Fibroblast of lung (primary cell): ENCODE measurements at regions not wholly inside any gene's neighbourhood (a gene's known extent, or its start where the extent isn't known, plus 50 kb on each side); places are given as distances from the start of the nearest gene placed in this dataset.

Experiments
- DNase-seq, 2 donors: peaks; one replicate each; pipeline versions ENCODE4 v3.0.0 to v3.0.0-alpha.2; 2010; ENCODE audit warnings: low read depth in 2 of 2
- H2AFZ ChIP-seq: 2 replicates; pipeline ENCODE4 v1.5.1; 2012; ENCODE audit warnings: low read length, control low read depth, inconsistent platforms
- H3K27ac ChIP-seq: 2 replicates; pipeline ENCODE4 v1.5.1; 2011; ENCODE audit warnings: low read length, control low read depth; ENCODE audit not compliant: insufficient read depth
- H3K27me3 ChIP-seq: 2 replicates; pipeline ENCODE4 v1.5.1; 2011; ENCODE audit warnings: mild to moderate bottlenecking, low read length; ENCODE audit not compliant: control insufficient read depth, insufficient read depth
- H3K36me3 ChIP-seq: 2 replicates; pipeline ENCODE4 v1.5.1; 2011; ENCODE audit warnings: low read length; ENCODE audit not compliant: control insufficient read depth, insufficient read depth
- H3K4me1 ChIP-seq: 2 replicates; pipeline ENCODE4 v1.5.1; 2011; ENCODE audit warnings: low read length; ENCODE audit not compliant: control insufficient read depth, insufficient read depth; ENCODE audit errors: extremely low read depth
- H3K4me2 ChIP-seq: 2 replicates; pipeline ENCODE4 v1.5.1; 2011; ENCODE audit warnings: low read length, control low read depth; ENCODE audit not compliant: insufficient read depth; ENCODE audit errors: extremely low read depth
- H3K4me3 ChIP-seq, 4 experiments: fragments of 200-600 bp in 1 of 4; sonication (generic) in 1 of 4; replicated peaks in 1 of 4; 2 replicates each; pipeline ENCODE4 v1.5.1; 2011 to 2016; ENCODE audit warnings: low read length in 4 of 4, low read depth in 3 of 4, mild to moderate bottlenecking in 3 of 4, control low read depth in 2 of 4, inconsistent platforms in 1 of 4, mixed read lengths in 1 of 4; ENCODE audit not compliant: insufficient read depth in 1 of 4; ENCODE audit errors: control extremely low read depth in 1 of 4
- H3K79me2 ChIP-seq: 2 replicates; pipeline ENCODE4 v1.5.1; 2012; ENCODE audit warnings: mild to moderate bottlenecking, low read length, inconsistent platforms; ENCODE audit not compliant: control insufficient read depth, insufficient read depth
- H3K9ac ChIP-seq: 2 replicates; pipeline ENCODE4 v1.5.1; 2011; ENCODE audit warnings: mild to moderate bottlenecking, low read length, control low read depth; ENCODE audit not compliant: insufficient read depth
- H3K9me3 ChIP-seq: 2 replicates; pipeline ENCODE4 v1.5.1; 2012; ENCODE audit warnings: low read depth, low read length; ENCODE audit not compliant: control insufficient read depth, insufficient read depth
- H4K20me1 ChIP-seq: 2 replicates; pipeline ENCODE4 v1.5.1; 2011; ENCODE audit warnings: low read length; ENCODE audit not compliant: control insufficient read depth, insufficient read depth; ENCODE audit errors: extremely low read depth
- CTCF ChIP-seq, 2 donors: IDR thresholded peaks in 1 of 2; conservative IDR thresholded peaks in 1 of 2; 1 replicate in 1 of 2; 2 replicates in 1 of 2; pipeline ENCODE4 v1.5.1; 2011 to 2012; ENCODE audit warnings: low read length in 2 of 2, control low read depth in 1 of 2, inconsistent platforms in 1 of 2, low read depth in 1 of 2, mild to moderate bottlenecking in 1 of 2
- EZH2 ChIP-seq: IDR thresholded peaks from 2 replicates; pipeline ENCODE4 v1.5.1; 2012; ENCODE audit warnings: low read length, control low read depth, mild to moderate bottlenecking; ENCODE audit errors: missing control alignments

- no peak overlapping the region for H3K4me2 ChIP-seq
- TF ChIP-seq CTCF (conservative IDR thresholded peaks at IDR 0.05 in 1 of 2, IDR thresholded peaks at IDR 0.05 in 1 of 2; ENCODE audit: low read depth in 1 of 2, low read length in 2 of 2) (no peak), EZH2 (no peak)
- H2AFZ ChIP-seq, result no peak overlapping the region
Observed at GRCh38 chr6:40022867-40023266, 88.6 kb upstream of the MOCS1 start.

GRCh38 chr6:40020166-40020565 lies 85.9 kb upstream of the MOCS1 start:
- Histone ChIP-seq H3K9ac (no peak overlapping the region), H3K36me3 (no peaks in the 10 kb centered on the region), H3K27ac (no peak overlapping the region), H3K4me3 (no peak overlapping the region), H4K20me1 (no peaks in the 10 kb centered on the region), H3K4me2 (no peak overlapping the region), H3K9me3 (no peaks in the 10 kb centered on the region), H2AFZ (no peak overlapping the region), H3K79me2 (no peaks in the 10 kb centered on the region), H3K27me3 (no peaks in the 10 kb centered on the region), H3K4me1 (no peaks in the 10 kb centered on the region)
- no peak for TF ChIP-seq EZH2
- no peak for TF ChIP-seq CTCF (conservative IDR thresholded peaks at IDR 0.05 in 1 of 2, IDR thresholded peaks at IDR 0.05 in 1 of 2; ENCODE audit: low read depth in 1 of 2, low read length in 2 of 2)
- DNase-seq, result no peak

More at GRCh38 chr6:40022867-40023266, 88.6 kb upstream of the MOCS1 start:
- Histone ChIP-seq H3K27ac (no peak overlapping the region), H3K9me3 (no peaks in the 10 kb centered on the region), H3K27me3 (no peaks in the 10 kb centered on the region), H3K4me3 (no peak overlapping the region), H3K4me1 (no peaks in the 10 kb centered on the region), H3K36me3 (no peaks in the 10 kb centered on the region), H3K79me2 (no peaks in the 10 kb centered on the region), H3K9ac (no peak overlapping the region), H4K20me1 (no peaks in the 10 kb centered on the region)
- DNase-seq, result no peak

- H3K9ac ChIP-seq, result no peak overlapping the region
- H4K20me1 ChIP-seq, result no peaks in the 10 kb centered on the region
- H3K27me3 ChIP-seq, result no peaks in the 10 kb centered on the region
- no peaks in the 10 kb centered on the region for H3K4me1 ChIP-seq
- no peak for TF ChIP-seq CTCF (conservative IDR thresholded peaks at IDR 0.05 in 1 of 2, IDR thresholded peaks at IDR 0.05 in 1 of 2; ENCODE audit: low read depth in 1 of 2, low read length in 2 of 2)
- TF ChIP-seq EZH2, result no peak
- no peaks in the 10 kb centered on the region for H3K36me3 ChIP-seq
- no peak overlapping the region for H2AFZ ChIP-seq
- H3K27ac ChIP-seq, result no peak overlapping the region
- DNase-seq, result no peak
- no peak overlapping the region for H3K4me2 ChIP-seq
- H3K9me3 ChIP-seq, result no peaks in the 10 kb centered on the region
- H3K4me3 ChIP-seq, result no peak overlapping the region
- H3K79me2 ChIP-seq, result no peaks in the 10 kb centered on the region
Observed at GRCh38 chr6:40015530-40015929, 81.3 kb upstream of the MOCS1 start.
